HCT116 (cell line): ENCODE measurements at regions not wholly inside any gene's neighbourhood (a gene's known extent, or its start where the extent isn't known, plus 50 kb on each side); places are given as distances from the start of the nearest gene placed in this dataset.

Experiments used
- ATAC-seq: fragments of 200-7000 bp; cut with Tn5 transposase; 2 replicates; pipeline ENCODE4 v1.9.1; 2020; ENCODE audit warnings: mild to moderate bottlenecking, moderate library complexity
- BruUV-seq: library from RNA; stranded (reverse); fragments of 400-500 nt; replicated peaks from 2 replicates; lab custom pipeline; 2021; lab: Mats Ljungman, UMichigan
- CTCF ChIA-PET: fragments of 300-600 bp; sonication (Branson Sonifier 250); formaldehyde crosslinking; loops from one replicate; lab custom pipeline; 2021; ENCODE audit warnings: antibody characterized with exemption; lab: Charles Lee
- POLR2A ChIA-PET: fragments of 300-600, 350-600 bp; sonication (Branson Sonifier 250); formaldehyde crosslinking; loops from one replicate; lab custom pipeline; 2021; ENCODE audit warnings: antibody characterized with exemption; lab: Charles Lee
- RAD21 ChIA-PET, 2 experiments: fragments of 300-600 bp; sonication (Branson Sonifier 250); formaldehyde crosslinking; loops; one replicate each; lab custom pipeline; 2023; ENCODE audit warnings: low total read pairs in 2 of 2; ENCODE audit not compliant: uncharacterized antibody in 2 of 2, unreplicated experiment in 2 of 2, low non-redundant PET in 1 of 2; lab: Charles Lee
- DNase-seq: peaks from one replicate; pipeline ENCODE4 v3.0.0-alpha.2; 2010; ENCODE audit warnings: low read depth, low spot score
- H2AFZ ChIP-seq: fragments of 200-600 bp; shearing (Covaris generic), sonication (generic); 2 replicates; pipeline ENCODE4 v1.6.1; 2017; ENCODE audit warnings: low read depth, mixed run types, mixed read lengths, antibody characterized with exemption, low read length; ENCODE audit not compliant: poor library complexity, severe bottlenecking
- H3K27ac ChIP-seq: 2 replicates; pipeline ENCODE4 v1.5.1; 2012; ENCODE audit warnings: low read depth, low read length
- H3K27me3 ChIP-seq: fragments of 200-600 bp; sonication (generic); 2 replicates; pipeline ENCODE4 v1.6.1; 2016; ENCODE audit warnings: mixed run types, low read length, mixed read lengths; ENCODE audit not compliant: insufficient read depth
- H3K36me3 ChIP-seq, 2 experiments: fragments of 200-500 bp in 1 of 2; fragments of 200-600 bp in 1 of 2; sonication (Bioruptor generic) in 1 of 2; sonication (generic) in 1 of 2; 2 replicates each; pipeline versions ENCODE4 v1.5.1 to v1.6.1; 2014 to 2016; ENCODE audit warnings: low read length in 2 of 2, inconsistent platforms in 1 of 2, mixed read lengths in 1 of 2, mixed run types in 1 of 2; ENCODE audit not compliant: insufficient read depth in 2 of 2, control insufficient read depth in 1 of 2
- H3K4me1 ChIP-seq, 2 experiments: fragments of 200-600 bp in 1 of 2; sonication (generic) in 1 of 2; 2 replicates each; pipeline versions ENCODE4 v1.5.1 to v1.6.1; 2012 to 2017; ENCODE audit warnings: low read length in 2 of 2, inconsistent platforms in 1 of 2, mild to moderate bottlenecking in 1 of 2, mixed read lengths in 1 of 2, mixed run types in 1 of 2, moderate library complexity in 1 of 2; ENCODE audit not compliant: insufficient read depth in 2 of 2, control insufficient read depth in 1 of 2
- H3K4me2 ChIP-seq: fragments of 200-600 bp; sonication (generic); 2 replicates; pipeline ENCODE4 v1.6.1; 2017; ENCODE audit warnings: mixed run types, low read length, mixed read lengths
- H3K4me3 ChIP-seq, 2 experiments: fragments of 200-600 bp in 1 of 2; sonication (generic) in 1 of 2; replicated peaks in 1 of 2; 2 replicates each; pipeline ENCODE4 v1.5.1; 2011 to 2016; ENCODE audit warnings: low read length in 2 of 2, control low read depth in 1 of 2, low read depth in 1 of 2, mild to moderate bottlenecking in 1 of 2, mixed read lengths in 1 of 2, mixed run types in 1 of 2
- H3K79me2 ChIP-seq: fragments of 200-600 bp; sonication (generic); 2 replicates; pipeline ENCODE4 v1.6.1; 2017; ENCODE audit warnings: mild to moderate bottlenecking, mixed run types, low read length, moderate library complexity, mixed read lengths; ENCODE audit not compliant: insufficient read depth
- H3K9ac ChIP-seq: fragments of 200-600 bp; sonication (generic); 2 replicates; pipeline ENCODE4 v1.6.1; 2016; ENCODE audit warnings: low read length, mixed read lengths
- H3K9me2 ChIP-seq: fragments of 200-600 bp; sonication (generic), shearing (Covaris generic); 2 replicates; pipeline ENCODE4 v1.6.1; 2017; ENCODE audit warnings: mixed run types, mild to moderate bottlenecking, moderate library complexity; ENCODE audit not compliant: insufficient read depth
- H3K9me3 ChIP-seq, 2 experiments: fragments of 200-500 bp in 1 of 2; fragments of 200-600 bp in 1 of 2; sonication (Bioruptor generic) in 1 of 2; sonication (generic) in 1 of 2; 2 replicates each; pipeline ENCODE4 v1.6.1; 2014 to 2017; ENCODE audit warnings: low read length in 2 of 2, mixed read lengths in 2 of 2, inconsistent platforms in 1 of 2, low read depth in 1 of 2, mild to moderate bottlenecking in 1 of 2, mixed run types in 1 of 2, moderate library complexity in 1 of 2; ENCODE audit not compliant: control insufficient read depth in 1 of 2, insufficient read depth in 1 of 2
- H4K20me1 ChIP-seq: fragments of 200-600 bp; sonication (generic), shearing (Covaris generic); 2 replicates; pipeline ENCODE4 v1.6.1; 2017; ENCODE audit warnings: mixed run types, mild to moderate bottlenecking, moderate library complexity; ENCODE audit not compliant: insufficient read depth
- CBX3 ChIP-seq: IDR thresholded peaks from 2 replicates; pipeline ENCODE4 v1.6.1; 2012; ENCODE audit warnings: low read depth
- CEBPB ChIP-seq: IDR thresholded peaks from 2 replicates; pipeline ENCODE4 v1.6.1; 2012; ENCODE audit warnings: low read depth
- EGR1 ChIP-seq: IDR thresholded peaks from 2 replicates; pipeline ENCODE4 v1.6.1; 2012; ENCODE audit warnings: low read depth
- ELF1 ChIP-seq: IDR thresholded peaks from 2 replicates; pipeline ENCODE4 v1.6.1; 2012; ENCODE audit warnings: low read depth, borderline replicate concordance
- EZH2phosphoT487 ChIP-seq: fragments of 200-600 bp; IDR thresholded peaks from 2 replicates; pipeline ENCODE4 v1.6.1; 2018; ENCODE audit warnings: antibody characterized with exemption, borderline replicate concordance
- FOSL1 ChIP-seq: IDR thresholded peaks from 2 replicates; pipeline ENCODE4 v1.6.1; 2012; ENCODE audit warnings: low read depth
- RAD21 ChIP-seq: IDR thresholded peaks from 2 replicates; pipeline ENCODE4 v1.6.1; 2012; ENCODE audit warnings: low read depth, mild to moderate bottlenecking
- SIN3A ChIP-seq: IDR thresholded peaks from 2 replicates; pipeline ENCODE4 v1.6.1; 2012; ENCODE audit warnings: low read depth
- intact Hi-C: fragments of 100-400 bp; cut with micrococcal nuclease; formaldehyde crosslinking; loops from 2 replicates; pipeline ENCODE4 v1.10.0; 2022
- TF ChIP-seq, protein P1 (sequence below): IDR thresholded peaks from 2 replicates; pipeline ENCODE4 v1.6.1; 2012; ENCODE audit warnings: low read depth
- TF ChIP-seq, protein P2 (sequence below), 3 experiments: fragments of 200-600 bp in 1 of 3; sonication (generic) in 1 of 3; IDR thresholded peaks in 2 of 3; conservative IDR thresholded peaks in 1 of 3; 2 replicates each; pipeline ENCODE4 v1.5.1; 2012 to 2017; ENCODE audit warnings: low read depth in 2 of 3, low read length in 2 of 3, antibody characterized with exemption in 1 of 3, borderline replicate concordance in 1 of 3, control low read depth in 1 of 3, mild to moderate bottlenecking in 1 of 3, mixed read lengths in 1 of 3, mixed run types in 1 of 3, moderate library complexity in 1 of 3; ENCODE audit not compliant: insufficient read depth in 1 of 3

DNA sequence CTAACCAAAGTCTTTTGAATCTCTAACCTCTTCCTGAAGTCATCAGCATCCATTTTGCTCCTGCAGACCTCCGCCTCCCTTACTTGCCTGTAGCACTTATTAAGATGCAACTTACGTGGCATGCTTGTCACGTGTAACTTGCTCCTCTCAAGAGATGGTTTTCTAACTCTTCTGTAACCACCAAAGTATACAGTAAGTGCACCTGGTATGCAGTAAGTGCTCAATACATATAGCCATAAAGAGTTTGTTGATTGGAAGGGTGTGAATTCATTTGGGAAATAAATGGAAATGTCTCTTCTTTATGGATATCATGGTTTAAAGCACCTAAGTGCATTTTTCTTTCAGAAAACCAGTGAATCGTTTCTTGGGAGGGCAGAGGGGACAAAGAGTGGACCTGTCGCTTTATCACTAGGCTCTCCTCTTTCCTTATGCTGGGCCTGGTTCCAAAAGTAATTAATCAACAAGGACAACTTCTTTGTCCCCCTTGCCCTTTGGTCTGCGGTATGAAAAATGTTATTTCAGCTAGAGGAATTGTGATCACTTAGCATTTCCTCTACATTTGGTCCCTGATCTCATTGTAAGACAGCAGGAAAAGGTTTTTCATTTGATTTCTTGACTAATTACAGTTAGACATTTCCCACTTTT, 370.0 kb upstream of the SPRED2 start:
- Histone ChIP-seq H3K9me3 (no peaks in the 10 kb centered on the region), H2AFZ (no peak overlapping the region), H3K36me3 (no peaks in the 10 kb centered on the region), H4K20me1 (no peaks in the 10 kb centered on the region), H3K27ac (no peak overlapping the region), H3K4me3 (no peak overlapping the region), H3K4me1 (no peaks in the 10 kb centered on the region), H3K9ac (no peak overlapping the region), H3K4me2 (no peak overlapping the region), H3K9me2 (no peaks in the 10 kb centered on the region), H3K79me2 (no peaks in the 10 kb centered on the region), H3K27me3 (peaks cover 6% of the 10 kb centered on the region; the same call in 1 of the 2 replicates)
- TF ChIP-seq ELF1 = no peak
- no peak for TF ChIP-seq EZH2phosphoT487
- TF ChIP-seq RAD21 = no peak
- TF ChIP-seq, protein P1, sequence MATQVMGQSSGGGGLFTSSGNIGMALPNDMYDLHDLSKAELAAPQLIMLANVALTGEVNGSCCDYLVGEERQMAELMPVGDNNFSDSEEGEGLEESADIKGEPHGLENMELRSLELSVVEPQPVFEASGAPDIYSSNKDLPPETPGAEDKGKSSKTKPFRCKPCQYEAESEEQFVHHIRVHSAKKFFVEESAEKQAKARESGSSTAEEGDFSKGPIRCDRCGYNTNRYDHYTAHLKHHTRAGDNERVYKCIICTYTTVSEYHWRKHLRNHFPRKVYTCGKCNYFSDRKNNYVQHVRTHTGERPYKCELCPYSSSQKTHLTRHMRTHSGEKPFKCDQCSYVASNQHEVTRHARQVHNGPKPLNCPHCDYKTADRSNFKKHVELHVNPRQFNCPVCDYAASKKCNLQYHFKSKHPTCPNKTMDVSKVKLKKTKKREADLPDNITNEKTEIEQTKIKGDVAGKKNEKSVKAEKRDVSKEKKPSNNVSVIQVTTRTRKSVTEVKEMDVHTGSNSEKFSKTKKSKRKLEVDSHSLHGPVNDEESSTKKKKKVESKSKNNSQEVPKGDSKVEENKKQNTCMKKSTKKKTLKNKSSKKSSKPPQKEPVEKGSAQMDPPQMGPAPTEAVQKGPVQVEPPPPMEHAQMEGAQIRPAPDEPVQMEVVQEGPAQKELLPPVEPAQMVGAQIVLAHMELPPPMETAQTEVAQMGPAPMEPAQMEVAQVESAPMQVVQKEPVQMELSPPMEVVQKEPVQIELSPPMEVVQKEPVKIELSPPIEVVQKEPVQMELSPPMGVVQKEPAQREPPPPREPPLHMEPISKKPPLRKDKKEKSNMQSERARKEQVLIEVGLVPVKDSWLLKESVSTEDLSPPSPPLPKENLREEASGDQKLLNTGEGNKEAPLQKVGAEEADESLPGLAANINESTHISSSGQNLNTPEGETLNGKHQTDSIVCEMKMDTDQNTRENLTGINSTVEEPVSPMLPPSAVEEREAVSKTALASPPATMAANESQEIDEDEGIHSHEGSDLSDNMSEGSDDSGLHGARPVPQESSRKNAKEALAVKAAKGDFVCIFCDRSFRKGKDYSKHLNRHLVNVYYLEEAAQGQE = no peak
- no peak for TF ChIP-seq SIN3A
- no peak for TF ChIP-seq CBX3
- TF ChIP-seq EGR1 = no peak
- TF ChIP-seq, protein P2, sequence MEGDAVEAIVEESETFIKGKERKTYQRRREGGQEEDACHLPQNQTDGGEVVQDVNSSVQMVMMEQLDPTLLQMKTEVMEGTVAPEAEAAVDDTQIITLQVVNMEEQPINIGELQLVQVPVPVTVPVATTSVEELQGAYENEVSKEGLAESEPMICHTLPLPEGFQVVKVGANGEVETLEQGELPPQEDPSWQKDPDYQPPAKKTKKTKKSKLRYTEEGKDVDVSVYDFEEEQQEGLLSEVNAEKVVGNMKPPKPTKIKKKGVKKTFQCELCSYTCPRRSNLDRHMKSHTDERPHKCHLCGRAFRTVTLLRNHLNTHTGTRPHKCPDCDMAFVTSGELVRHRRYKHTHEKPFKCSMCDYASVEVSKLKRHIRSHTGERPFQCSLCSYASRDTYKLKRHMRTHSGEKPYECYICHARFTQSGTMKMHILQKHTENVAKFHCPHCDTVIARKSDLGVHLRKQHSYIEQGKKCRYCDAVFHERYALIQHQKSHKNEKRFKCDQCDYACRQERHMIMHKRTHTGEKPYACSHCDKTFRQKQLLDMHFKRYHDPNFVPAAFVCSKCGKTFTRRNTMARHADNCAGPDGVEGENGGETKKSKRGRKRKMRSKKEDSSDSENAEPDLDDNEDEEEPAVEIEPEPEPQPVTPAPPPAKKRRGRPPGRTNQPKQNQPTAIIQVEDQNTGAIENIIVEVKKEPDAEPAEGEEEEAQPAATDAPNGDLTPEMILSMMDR (IDR thresholded peaks at IDR 0.05 in 2 of 3, conservative IDR thresholded peaks at IDR 0.05 in 1 of 3; ENCODE audit: borderline replicate concordance in 1 of 3, insufficient read depth in 1 of 3, low read depth in 2 of 3, low read length in 2 of 3) = no peak
- TF ChIP-seq CEBPB = no peak
- no peak for TF ChIP-seq FOSL1
- intact Hi-C loops = no loop called here
- no peak for DNase-seq
- ATAC-seq = no peak
- ChIA-PET CTCF (interaction anchor here (1.2 kb wide), 1 partner anchor 13 kb away, joined by 4 read pairs; no protein-coding TSS in a partner anchor), POLR2A (no interaction called here), RAD21 (no interaction called here)
- BruUV-seq = no TSS peak
